Thoracic aorta (tissue), 2 donors: ENCODE measurements at regions not wholly inside any gene's neighbourhood (a gene's known extent, or its start where the extent isn't known, plus 50 kb on each side); places are given as distances from the start of the nearest gene placed in this dataset.

Source experiments
- ATAC-seq: fragments of 150-250 bp; one replicate; pipeline ENCODE4 v1.8.0; 2017; ENCODE audit warnings: low read depth; ENCODE audit not compliant: insufficient number of reproducible peaks, low FRiP score
- DNase-seq: peaks from one replicate; pipeline ENCODE4 v3.0.0-alpha.2; 2020; ENCODE audit warnings: low spot score
- H3K27ac ChIP-seq, 2 donors: fragments of 200-600 bp; sonication (generic); 1 replicate in 1 of 2; 2 replicates in 1 of 2; pipeline ENCODE4 v1.5.1; 2016; ENCODE audit warnings: mild to moderate bottlenecking in 2 of 2, moderate library complexity in 2 of 2
- H3K27me3 ChIP-seq: fragments of 200-600 bp; sonication (generic); replicated peaks from 2 replicates; pipeline ENCODE4 v1.6.0; 2016; ENCODE audit warnings: mild to moderate bottlenecking; ENCODE audit not compliant: insufficient read depth
- H3K36me3 ChIP-seq: fragments of 200-600 bp; sonication (generic); one replicate; pipeline ENCODE4 v1.5.1; 2016
- H3K4me1 ChIP-seq, 2 donors: fragments of 200-600 bp; sonication (generic); 1 replicate in 1 of 2; 2 replicates in 1 of 2; pipeline versions ENCODE4 v1.5.1 to v1.6.0; 2016; ENCODE audit warnings: low read depth in 2 of 2, mild to moderate bottlenecking in 1 of 2; ENCODE audit not compliant: control insufficient read depth in 1 of 2
- H3K4me3 ChIP-seq: fragments of 200-600 bp; sonication (generic); 2 replicates; pipeline ENCODE4 v1.5.1; 2016; ENCODE audit warnings: mild to moderate bottlenecking
- H3K9me3 ChIP-seq: fragments of 200-600 bp; sonication (generic); 2 replicates; pipeline ENCODE4 v1.5.1; 2016
- TF ChIP-seq, protein P1 (sequence below): fragments of 200-600 bp; sonication (generic); IDR thresholded peaks from one replicate; pipeline ENCODE4 v1.5.1; 2019; ENCODE audit warnings: antibody characterized with exemption

GRCh38 chr5:61993295-61993927 lies 312.6 kb upstream of the KIF2A start:
- H3K4me1 ChIP-seq: no peaks in the 10 kb centered on the region
- no peak overlapping the region for H3K4me3 ChIP-seq
- DNase-seq: no peak
- no peak overlapping the region for H3K27ac ChIP-seq
- no peaks in the 10 kb centered on the region for H3K27me3 ChIP-seq
- ATAC-seq: no peak
- no peaks in the 10 kb centered on the region for H3K36me3 ChIP-seq
- TF ChIP-seq, protein P1, sequence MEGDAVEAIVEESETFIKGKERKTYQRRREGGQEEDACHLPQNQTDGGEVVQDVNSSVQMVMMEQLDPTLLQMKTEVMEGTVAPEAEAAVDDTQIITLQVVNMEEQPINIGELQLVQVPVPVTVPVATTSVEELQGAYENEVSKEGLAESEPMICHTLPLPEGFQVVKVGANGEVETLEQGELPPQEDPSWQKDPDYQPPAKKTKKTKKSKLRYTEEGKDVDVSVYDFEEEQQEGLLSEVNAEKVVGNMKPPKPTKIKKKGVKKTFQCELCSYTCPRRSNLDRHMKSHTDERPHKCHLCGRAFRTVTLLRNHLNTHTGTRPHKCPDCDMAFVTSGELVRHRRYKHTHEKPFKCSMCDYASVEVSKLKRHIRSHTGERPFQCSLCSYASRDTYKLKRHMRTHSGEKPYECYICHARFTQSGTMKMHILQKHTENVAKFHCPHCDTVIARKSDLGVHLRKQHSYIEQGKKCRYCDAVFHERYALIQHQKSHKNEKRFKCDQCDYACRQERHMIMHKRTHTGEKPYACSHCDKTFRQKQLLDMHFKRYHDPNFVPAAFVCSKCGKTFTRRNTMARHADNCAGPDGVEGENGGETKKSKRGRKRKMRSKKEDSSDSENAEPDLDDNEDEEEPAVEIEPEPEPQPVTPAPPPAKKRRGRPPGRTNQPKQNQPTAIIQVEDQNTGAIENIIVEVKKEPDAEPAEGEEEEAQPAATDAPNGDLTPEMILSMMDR: no peak
- H3K9me3 ChIP-seq: no peaks in the 10 kb centered on the region

- no peaks in the 10 kb centered on the region for H3K36me3 ChIP-seq
- H3K9me3 ChIP-seq: no peaks in the 10 kb centered on the region
- no peaks in the 10 kb centered on the region for H3K27me3 ChIP-seq
- no peak for ATAC-seq
- no peak overlapping the region for H3K4me3 ChIP-seq
- TF ChIP-seq, protein P1: no peak
- H3K4me1 ChIP-seq: no peaks in the 10 kb centered on the region
- no peak for DNase-seq
- H3K27ac ChIP-seq: no peak overlapping the region
These were observed 311.8 kb upstream of the KIF2A start for GRCh38 chr5:61994171-61994570.

DNA sequence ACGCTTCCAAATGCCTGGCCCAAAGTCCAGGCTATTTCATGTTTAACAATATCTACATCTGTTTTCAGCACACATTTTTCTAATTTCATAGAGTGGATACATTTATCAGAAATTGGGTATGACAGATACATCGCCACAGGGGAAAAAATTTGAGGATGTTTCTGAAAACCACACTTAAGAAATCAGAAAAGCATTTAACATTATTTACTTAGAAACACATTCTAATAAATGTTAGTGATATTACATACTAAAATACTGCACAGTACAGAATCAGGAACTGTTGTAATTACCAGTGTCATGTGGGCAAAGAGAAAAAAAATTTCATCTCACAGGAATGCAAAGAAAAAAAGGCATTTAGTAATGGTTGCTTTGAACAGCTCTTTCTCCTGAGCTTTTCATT lies 310.5 kb upstream of the KIF2A start:
- TF ChIP-seq, protein P1: no peak
- no peaks in the 10 kb centered on the region for H3K9me3 ChIP-seq
- no peak for ATAC-seq
- H3K36me3 ChIP-seq: no peaks in the 10 kb centered on the region
- DNase-seq: no peak
- no peak overlapping the region for H3K27ac ChIP-seq
- no peaks in the 10 kb centered on the region for H3K27me3 ChIP-seq
- H3K4me3 ChIP-seq: no peak overlapping the region
- no peaks in the 10 kb centered on the region for H3K4me1 ChIP-seq

DNA sequence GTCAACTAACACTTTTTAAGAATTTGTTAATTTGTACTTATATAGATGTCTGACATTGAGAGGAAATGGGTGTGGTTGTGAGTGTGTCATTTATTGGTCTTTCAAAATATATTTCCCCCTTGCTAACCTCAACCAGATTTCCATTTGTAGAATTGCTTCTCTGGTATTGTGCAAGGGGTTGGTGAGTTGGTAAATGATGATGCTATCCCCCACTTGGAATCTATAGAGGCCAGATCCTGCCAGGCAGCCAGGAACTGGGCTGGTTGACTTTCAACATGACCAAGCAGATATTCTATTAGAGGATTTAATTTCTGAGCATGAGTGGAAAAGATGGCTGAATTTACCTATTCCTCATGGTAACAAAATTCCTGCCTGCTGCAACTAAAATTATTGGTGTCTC lies 306.6 kb upstream of the KIF2A start:
- Histone ChIP-seq H3K27ac (no peak overlapping the region), H3K4me1 (no peaks in the 10 kb centered on the region), H3K4me3 (no peak overlapping the region)

GRCh38 chr5:62000646-62001045 lies 305.4 kb upstream of the KIF2A start:
- ATAC-seq: no peak
- H3K27ac ChIP-seq: no peak overlapping the region

More for the DNA sequence above, 306.6 kb upstream of the KIF2A start:
- H3K9me3 ChIP-seq: no peaks in the 10 kb centered on the region
- DNase-seq (no peak), ATAC-seq (no peak)
- no peaks in the 10 kb centered on the region for H3K27me3 ChIP-seq
- TF ChIP-seq, protein P1: no peak
- H3K36me3 ChIP-seq: no peaks in the 10 kb centered on the region

More at GRCh38 chr5:62000646-62001045, 305.4 kb upstream of the KIF2A start:
- Histone ChIP-seq H3K36me3 (no peaks in the 10 kb centered on the region), H3K9me3 (no peaks in the 10 kb centered on the region), H3K27me3 (no peaks in the 10 kb centered on the region), H3K4me3 (no peak overlapping the region), H3K4me1 (no peaks in the 10 kb centered on the region)
- TF ChIP-seq, protein P1: no peak
- DNase-seq: no peak
